Peyer's patch (tissue), 4 donors: ENCODE measurements at regions not wholly inside any gene's neighbourhood (a gene's known extent, or its start where the extent isn't known, plus 50 kb on each side); places are given as distances from the start of the nearest gene placed in this dataset.

Experiments
- DNase-seq, 3 donors: peaks; one replicate each; pipeline ENCODE4 v3.0.0-alpha.2; 2017 to 2019
- H3K27ac ChIP-seq, 4 donors: fragments of 200-600 bp; sonication (generic); one replicate each; pipeline ENCODE4 v1.5.1; 2016 to 2019
- H3K27me3 ChIP-seq, 2 donors: fragments of 200-600 bp; sonication (generic); one replicate each; pipeline ENCODE4 v1.5.1; 2019
- H3K36me3 ChIP-seq, 3 donors: fragments of 200-600 bp; sonication (generic); one replicate each; pipeline ENCODE4 v1.5.1; 2016 to 2019
- H3K4me1 ChIP-seq, 4 donors: fragments of 200-600 bp; sonication (generic); one replicate each; pipeline ENCODE4 v1.5.1; 2016 to 2019
- H3K4me3 ChIP-seq, 4 donors: fragments of 200-600 bp; sonication (generic); 1 replicate in 3 of 4; 2 replicates in 1 of 4; pipeline ENCODE4 v1.5.1; 2016 to 2019; ENCODE audit warnings: mild to moderate bottlenecking in 1 of 4
- H3K9me3 ChIP-seq, 4 donors: fragments of 200-600 bp; sonication (generic); one replicate each; pipeline ENCODE4 v1.5.1; 2016 to 2019; ENCODE audit warnings: mild to moderate bottlenecking in 1 of 4
- POLR2A ChIP-seq, 2 donors: fragments of 450-650 bp; IDR thresholded peaks; one replicate each; pipeline ENCODE4 v1.5.1; 2017; ENCODE audit warnings: antibody characterized with exemption in 2 of 2, mild to moderate bottlenecking in 2 of 2, moderate library complexity in 2 of 2
- TF ChIP-seq, protein P1 (sequence below), 6 experiments: fragments of 450-650 bp in 4 of 6; fragments of 200-600 bp in 2 of 6; sonication (generic) in 1 of 6; IDR thresholded peaks; one replicate each; pipeline ENCODE4 v1.5.1; 2017 to 2019; ENCODE audit warnings: antibody characterized with exemption in 6 of 6, mild to moderate bottlenecking in 3 of 6, moderate library complexity in 1 of 6

DNA sequence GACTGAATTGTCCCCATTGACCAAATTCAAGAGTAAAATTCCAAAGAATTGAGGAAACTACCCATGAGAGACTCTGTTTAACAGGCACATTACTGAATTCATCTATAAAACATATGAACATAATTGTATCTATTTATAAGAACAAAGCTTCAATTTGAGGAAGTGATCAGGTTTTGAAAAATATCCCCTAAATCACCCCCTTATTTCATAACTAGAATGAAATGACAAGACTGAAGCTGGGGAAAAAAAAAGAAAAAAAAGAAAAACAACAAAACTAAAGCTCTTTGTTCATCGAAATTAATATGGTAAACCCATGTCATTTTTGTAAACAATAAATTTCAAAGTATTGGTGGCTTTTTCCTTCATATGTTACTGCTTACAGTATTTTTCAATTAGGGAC, 184.9 kb upstream of the SEMA3A start:
- no peak for DNase-seq
- no peaks in the 10 kb centered on the region for H3K9me3 ChIP-seq

GRCh38 chr7:84372712-84373111, 178.1 kb upstream of the SEMA3A start:
- Histone ChIP-seq H3K4me3 (no peak overlapping the region), H3K27me3 (no peaks in the 10 kb centered on the region), H3K27ac (no peak overlapping the region), H3K36me3 (no peaks in the 10 kb centered on the region), H3K4me1 (no peaks in the 10 kb centered on the region), H3K9me3 (no peaks in the 10 kb centered on the region)
- TF ChIP-seq POLR2A (IDR thresholded peaks at IDR 0.05) = no peak
- TF ChIP-seq, protein P1, sequence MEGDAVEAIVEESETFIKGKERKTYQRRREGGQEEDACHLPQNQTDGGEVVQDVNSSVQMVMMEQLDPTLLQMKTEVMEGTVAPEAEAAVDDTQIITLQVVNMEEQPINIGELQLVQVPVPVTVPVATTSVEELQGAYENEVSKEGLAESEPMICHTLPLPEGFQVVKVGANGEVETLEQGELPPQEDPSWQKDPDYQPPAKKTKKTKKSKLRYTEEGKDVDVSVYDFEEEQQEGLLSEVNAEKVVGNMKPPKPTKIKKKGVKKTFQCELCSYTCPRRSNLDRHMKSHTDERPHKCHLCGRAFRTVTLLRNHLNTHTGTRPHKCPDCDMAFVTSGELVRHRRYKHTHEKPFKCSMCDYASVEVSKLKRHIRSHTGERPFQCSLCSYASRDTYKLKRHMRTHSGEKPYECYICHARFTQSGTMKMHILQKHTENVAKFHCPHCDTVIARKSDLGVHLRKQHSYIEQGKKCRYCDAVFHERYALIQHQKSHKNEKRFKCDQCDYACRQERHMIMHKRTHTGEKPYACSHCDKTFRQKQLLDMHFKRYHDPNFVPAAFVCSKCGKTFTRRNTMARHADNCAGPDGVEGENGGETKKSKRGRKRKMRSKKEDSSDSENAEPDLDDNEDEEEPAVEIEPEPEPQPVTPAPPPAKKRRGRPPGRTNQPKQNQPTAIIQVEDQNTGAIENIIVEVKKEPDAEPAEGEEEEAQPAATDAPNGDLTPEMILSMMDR (IDR thresholded peaks at IDR 0.05) = no peak
- DNase-seq = no peak

More for the DNA sequence above, 184.9 kb upstream of the SEMA3A start:
- Histone ChIP-seq H3K36me3 (no peaks in the 10 kb centered on the region), H3K27ac (no peak overlapping the region), H3K27me3 (no peaks in the 10 kb centered on the region), H3K4me3 (no peak overlapping the region), H3K4me1 (no peaks in the 10 kb centered on the region)
- TF ChIP-seq, protein P1 (IDR thresholded peaks at IDR 0.05) = no peak
- no peak for TF ChIP-seq POLR2A (IDR thresholded peaks at IDR 0.05)

DNA sequence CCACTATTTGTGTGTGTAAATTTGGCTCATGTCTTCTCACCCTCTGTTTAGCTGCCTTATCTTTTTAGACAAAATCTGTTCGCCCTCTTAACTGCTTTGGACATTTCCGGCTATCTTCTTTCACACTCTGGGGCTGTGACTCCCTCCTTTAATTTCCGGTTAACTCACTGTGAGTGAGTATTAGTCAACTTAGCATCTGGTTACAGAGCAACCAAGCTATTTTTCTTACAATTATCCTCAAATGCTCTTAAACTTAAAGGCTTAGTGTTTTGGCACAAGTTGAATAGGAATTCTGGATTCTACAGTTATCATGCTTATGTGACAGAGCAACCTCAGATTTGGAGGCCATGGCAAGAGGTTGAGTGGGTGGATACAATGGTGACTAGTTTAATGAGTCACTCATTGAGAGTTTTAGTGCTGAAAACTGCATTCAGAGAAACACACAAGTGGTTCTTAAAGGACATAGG, 177.6 kb upstream of the SEMA3A start:
- H3K36me3 ChIP-seq = no peaks in the 10 kb centered on the region
- no peak for DNase-seq
- no peak overlapping the region for H3K27ac ChIP-seq
- no peaks in the 10 kb centered on the region for H3K4me1 ChIP-seq
- no peak for TF ChIP-seq POLR2A (IDR thresholded peaks at IDR 0.05)
- TF ChIP-seq, protein P1 (IDR thresholded peaks at IDR 0.05) = no peak
- H3K27me3 ChIP-seq = no peaks in the 10 kb centered on the region
- no peak overlapping the region for H3K4me3 ChIP-seq
- H3K9me3 ChIP-seq = no peaks in the 10 kb centered on the region

- no peaks in the 10 kb centered on the region for H3K36me3 ChIP-seq
- no peaks in the 10 kb centered on the region for H3K27me3 ChIP-seq
- H3K4me3 ChIP-seq = no peak overlapping the region
- DNase-seq = no peak
- H3K4me1 ChIP-seq = no peaks in the 10 kb centered on the region
- TF ChIP-seq POLR2A (IDR thresholded peaks at IDR 0.05) = no peak
- TF ChIP-seq, protein P1 (IDR thresholded peaks at IDR 0.05) = no peak
- no peak overlapping the region for H3K27ac ChIP-seq
- H3K9me3 ChIP-seq = no peaks in the 10 kb centered on the region
Measured at GRCh38 chr7:84370114-84370513, 175.5 kb upstream of the SEMA3A start.

GRCh38 chr7:84368122-84368521, 173.5 kb upstream of the SEMA3A start:
- TF ChIP-seq, protein P1 (IDR thresholded peaks at IDR 0.05) = no peak
- TF ChIP-seq POLR2A (IDR thresholded peaks at IDR 0.05) = no peak
- no peak overlapping the region for H3K27ac ChIP-seq
- H3K9me3 ChIP-seq = no peaks in the 10 kb centered on the region
- no peaks in the 10 kb centered on the region for H3K27me3 ChIP-seq
- DNase-seq = no peak
- no peak overlapping the region for H3K4me3 ChIP-seq
- H3K36me3 ChIP-seq = no peaks in the 10 kb centered on the region
- H3K4me1 ChIP-seq = no peaks in the 10 kb centered on the region

GRCh38 chr7:84364708-84365107, 170.1 kb upstream of the SEMA3A start:
- Histone ChIP-seq H3K27ac (no peak overlapping the region), H3K27me3 (no peaks in the 10 kb centered on the region), H3K4me1 (no peaks in the 10 kb centered on the region), H3K4me3 (no peak overlapping the region), H3K9me3 (no peaks in the 10 kb centered on the region), H3K36me3 (no peaks in the 10 kb centered on the region)
- no peak for DNase-seq
- TF ChIP-seq, protein P1 (IDR thresholded peaks at IDR 0.05) = no peak
- TF ChIP-seq POLR2A (IDR thresholded peaks at IDR 0.05) = no peak
